Rectal smooth muscle tissue (tissue), 1 donor: ENCODE measurements at regions not wholly inside any gene's neighbourhood (a gene's known extent, or its start where the extent isn't known, plus 50 kb on each side); places are given as distances from the start of the nearest gene placed in this dataset.

Experiments used
- H3K27ac ChIP-seq: one replicate; pipeline ENCODE4 v1.7.0; 2013; ENCODE audit warnings: low read depth, low read length, inconsistent platforms
- H3K27me3 ChIP-seq: one replicate; pipeline ENCODE4 v1.7.0; 2013; ENCODE audit warnings: low read length; ENCODE audit not compliant: control insufficient read depth, insufficient read depth
- H3K36me3 ChIP-seq: one replicate; pipeline ENCODE4 v1.7.0; 2013; ENCODE audit warnings: low read length; ENCODE audit not compliant: control insufficient read depth, insufficient read depth
- H3K4me1 ChIP-seq: one replicate; pipeline ENCODE4 v1.7.0; 2013; ENCODE audit warnings: low read length; ENCODE audit not compliant: control insufficient read depth, insufficient read depth
- H3K4me3 ChIP-seq: one replicate; pipeline ENCODE4 v1.7.0; 2013; ENCODE audit warnings: low read length
- H3K9ac ChIP-seq: one replicate; pipeline ENCODE4 v1.7.0; 2013; ENCODE audit warnings: low read length

- no peaks in the 10 kb centered on the region for H3K36me3 ChIP-seq
- no peak overlapping the region for H3K4me3 ChIP-seq
These were observed 325.9 kb upstream of the ADAMTS5 start for GRCh38 chr21:27292783-27293182.

GRCh38 chr21:27292229-27292628 lies 325.3 kb upstream of the ADAMTS5 start:
- Histone ChIP-seq H3K4me3 (no peak overlapping the region), H3K9ac (no peak overlapping the region), H3K36me3 (no peaks in the 10 kb centered on the region), H3K4me1 (no peaks in the 10 kb centered on the region), H3K27me3 (no peaks in the 10 kb centered on the region), H3K27ac (no peak overlapping the region)

More at GRCh38 chr21:27292783-27293182, 325.9 kb upstream of the ADAMTS5 start:
- Histone ChIP-seq H3K9ac (no peak overlapping the region), H3K27me3 (no peaks in the 10 kb centered on the region), H3K27ac (no peak overlapping the region), H3K4me1 (no peaks in the 10 kb centered on the region)

- H3K4me1 ChIP-seq, result no peaks in the 10 kb centered on the region
- H3K27ac ChIP-seq, result no peak overlapping the region
- H3K27me3 ChIP-seq, result no peaks in the 10 kb centered on the region
- no peak overlapping the region for H3K4me3 ChIP-seq
- no peak overlapping the region for H3K9ac ChIP-seq
- no peaks in the 10 kb centered on the region for H3K36me3 ChIP-seq
These were observed 324.1 kb upstream of the ADAMTS5 start for GRCh38 chr21:27291006-27291405.

GRCh38 chr21:27290028-27290427 lies 323.1 kb upstream of the ADAMTS5 start:
- H3K4me3 ChIP-seq, result no peak overlapping the region
- H3K9ac ChIP-seq, result no peak overlapping the region
- no peaks in the 10 kb centered on the region for H3K36me3 ChIP-seq
- H3K27me3 ChIP-seq, result no peaks in the 10 kb centered on the region
- no peak overlapping the region for H3K27ac ChIP-seq
- no peaks in the 10 kb centered on the region for H3K4me1 ChIP-seq

GRCh38 chr21:27286760-27287159 lies 319.9 kb upstream of the ADAMTS5 start:
- Histone ChIP-seq H3K27me3 (no peaks in the 10 kb centered on the region), H3K27ac (no peak overlapping the region), H3K4me3 (no peak overlapping the region), H3K4me1 (no peaks in the 10 kb centered on the region), H3K9ac (no peak overlapping the region), H3K36me3 (no peaks in the 10 kb centered on the region)

GRCh38 chr21:27277110-27277509 lies 310.2 kb upstream of the ADAMTS5 start:
- Histone ChIP-seq H3K27ac (no peak overlapping the region), H3K4me3 (no peak overlapping the region), H3K27me3 (no peaks in the 10 kb centered on the region), H3K9ac (no peak overlapping the region), H3K36me3 (no peaks in the 10 kb centered on the region), H3K4me1 (no peaks in the 10 kb centered on the region)

GRCh38 chr21:27275294-27275927 lies 308.5 kb upstream of the ADAMTS5 start:
- Histone ChIP-seq H3K27me3 (no peaks in the 10 kb centered on the region), H3K27ac (no peak overlapping the region), H3K4me3 (no peak overlapping the region), H3K36me3 (no peaks in the 10 kb centered on the region), H3K4me1 (no peaks in the 10 kb centered on the region), H3K9ac (no peak overlapping the region)

GRCh38 chr21:27269644-27270043 lies 302.8 kb upstream of the ADAMTS5 start:
- Histone ChIP-seq H3K9ac (no peak overlapping the region), H3K4me3 (no peak overlapping the region), H3K36me3 (no peaks in the 10 kb centered on the region), H3K27ac (no peak overlapping the region), H3K4me1 (no peaks in the 10 kb centered on the region), H3K27me3 (no peaks in the 10 kb centered on the region)

- Histone ChIP-seq H3K36me3 (no peaks in the 10 kb centered on the region), H3K27ac (no peak overlapping the region), H3K27me3 (no peaks in the 10 kb centered on the region), H3K9ac (no peak overlapping the region), H3K4me3 (no peak overlapping the region), H3K4me1 (no peaks in the 10 kb centered on the region)
These were observed 301.4 kb upstream of the ADAMTS5 start for GRCh38 chr21:27268290-27268689.

- Histone ChIP-seq H3K4me3 (no peak overlapping the region), H3K36me3 (no peaks in the 10 kb centered on the region), H3K27me3 (no peaks in the 10 kb centered on the region), H3K4me1 (no peaks in the 10 kb centered on the region), H3K27ac (no peak overlapping the region), H3K9ac (no peak overlapping the region)
These were observed 299.1 kb upstream of the ADAMTS5 start for GRCh38 chr21:27265949-27266348.

GRCh38 chr21:27265492-27265891 lies 298.6 kb upstream of the ADAMTS5 start:
- no peak overlapping the region for H3K27ac ChIP-seq
- H3K9ac ChIP-seq, result no peak overlapping the region
- no peak overlapping the region for H3K4me3 ChIP-seq
- H3K4me1 ChIP-seq, result no peaks in the 10 kb centered on the region
- no peaks in the 10 kb centered on the region for H3K36me3 ChIP-seq
- H3K27me3 ChIP-seq, result no peaks in the 10 kb centered on the region

- H3K27me3 ChIP-seq, result no peaks in the 10 kb centered on the region
- no peaks in the 10 kb centered on the region for H3K4me1 ChIP-seq
- no peak overlapping the region for H3K4me3 ChIP-seq
- H3K36me3 ChIP-seq, result no peaks in the 10 kb centered on the region
- H3K27ac ChIP-seq, result no peak overlapping the region
- H3K9ac ChIP-seq, result no peak overlapping the region
These were observed 294.8 kb upstream of the ADAMTS5 start for GRCh38 chr21:27261676-27262075.

GRCh38 chr21:27260728-27261127 lies 293.8 kb upstream of the ADAMTS5 start:
- Histone ChIP-seq H3K27ac (no peak overlapping the region), H3K36me3 (no peaks in the 10 kb centered on the region), H3K9ac (no peak overlapping the region), H3K27me3 (no peaks in the 10 kb centered on the region), H3K4me3 (no peak overlapping the region), H3K4me1 (no peaks in the 10 kb centered on the region)
